Astrocyte of the spinal cord (primary cell): ENCODE measurements at regions not wholly inside any gene's neighbourhood (a gene's known extent, or its start where the extent isn't known, plus 50 kb on each side); places are given as distances from the start of the nearest gene placed in this dataset.

Experiments
- DNase-seq: peaks from one replicate; pipeline ENCODE4 v3.0.0; 2011; ENCODE audit warnings: low read depth, low spot score
- H3K4me3 ChIP-seq: 2 replicates; pipeline ENCODE4 v1.5.1; 2011; ENCODE audit warnings: low read depth, mild to moderate bottlenecking, low read length, moderate library complexity
- CTCF ChIP-seq: IDR thresholded peaks from 2 replicates; pipeline ENCODE4 v1.5.1; 2012; ENCODE audit warnings: low read depth, mild to moderate bottlenecking, low read length, inconsistent platforms
- in situ Hi-C: cut with HindIII; loops from 2 replicates; pipeline ENCODE4 v1.10.0; 2017; ENCODE audit warnings: low sequenced_read_pairs

DNA sequence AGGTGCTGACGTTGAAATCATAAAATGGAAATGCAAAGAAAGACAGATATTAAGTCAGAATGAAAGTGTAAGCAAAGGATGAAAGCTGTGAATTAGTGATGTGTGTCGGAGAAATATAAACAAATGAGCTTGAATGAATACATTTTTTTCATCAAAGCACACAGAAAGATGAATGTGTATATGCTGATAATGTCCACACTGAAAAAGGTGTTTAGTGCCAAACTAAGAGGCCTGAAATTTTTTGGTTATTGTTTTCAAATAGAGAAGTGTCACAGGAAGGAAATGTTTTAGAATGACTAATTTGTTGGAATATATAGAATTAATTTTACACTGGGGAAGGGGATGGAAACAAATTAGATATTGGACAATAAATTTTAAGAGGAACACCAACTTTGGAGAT is 1217.6 kb downstream of the PCDH18 start:
- DNase-seq = no peak
- in situ Hi-C loops = no loop called here
- TF ChIP-seq CTCF = no peak
- no peak overlapping the region for H3K4me3 ChIP-seq

- no peak for DNase-seq
- no peak for TF ChIP-seq CTCF
- in situ Hi-C loops = no loop called here
- no peak overlapping the region for H3K4me3 ChIP-seq
Observed at GRCh38 chr4:136311774-136312173, 1220.5 kb downstream of the PCDH18 start.

- TF ChIP-seq CTCF = no peak
- H3K4me3 ChIP-seq = no peak overlapping the region
- DNase-seq = no peak
- in situ Hi-C loops = no loop called here
Observed at GRCh38 chr4:136307765-136308164, 1224.5 kb downstream of the PCDH18 start.

DNA sequence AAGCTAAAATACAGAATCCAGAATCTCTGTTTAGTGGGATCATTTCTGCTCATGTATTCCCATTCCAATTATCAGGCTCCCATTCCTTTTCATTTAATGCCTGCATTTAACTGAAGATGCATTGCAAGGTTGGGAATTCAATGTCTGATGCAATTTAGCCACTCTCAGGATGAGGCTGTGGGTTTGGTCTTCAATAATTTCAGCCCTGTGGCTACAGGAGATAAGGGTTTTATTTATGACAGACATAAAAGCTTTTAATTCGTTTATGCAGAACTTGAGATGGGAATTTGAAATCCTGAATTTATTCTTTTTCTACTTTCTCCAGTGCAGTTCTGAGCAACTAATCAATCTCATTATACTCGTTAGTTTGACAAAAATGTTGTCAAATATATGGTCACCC is 1225.9 kb downstream of the PCDH18 start:
- no peak overlapping the region for H3K4me3 ChIP-seq
- DNase-seq = no peak
- TF ChIP-seq CTCF = no peak
- in situ Hi-C loops = no loop called here

DNA sequence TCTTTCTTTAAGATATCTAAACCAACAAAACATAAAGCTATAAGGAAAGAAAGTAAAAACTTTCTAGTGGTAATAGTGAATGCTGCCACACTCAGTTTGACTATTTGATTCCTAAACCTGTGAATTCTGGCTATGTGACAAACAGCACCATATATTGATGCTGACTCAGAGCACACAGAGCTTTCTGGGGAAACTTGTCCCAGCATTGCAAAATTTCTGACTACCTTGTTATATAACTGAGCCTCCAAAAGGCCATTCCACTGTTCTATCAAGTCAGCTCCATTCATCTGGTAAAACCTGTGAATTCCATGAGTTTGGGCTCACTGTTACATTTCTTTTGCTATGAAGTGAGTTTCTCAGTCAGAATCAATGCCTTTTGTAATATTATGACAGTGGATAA is 1229.7 kb downstream of the PCDH18 start:
- TF ChIP-seq CTCF = no peak
- H3K4me3 ChIP-seq = no peak overlapping the region
- no peak for DNase-seq
- in situ Hi-C loops = no loop called here

- H3K4me3 ChIP-seq = no peak overlapping the region
- in situ Hi-C loops = no loop called here
- no peak for TF ChIP-seq CTCF
- DNase-seq = no peak
Observed at GRCh38 chr4:136301749-136302495, 1230.4 kb downstream of the PCDH18 start.
